Vagina (tissue), 2 donors: ENCODE measurements at regions not wholly inside any gene's neighbourhood (a gene's known extent, or its start where the extent isn't known, plus 50 kb on each side); places are given as distances from the start of the nearest gene placed in this dataset.

ENCODE experiments used
- DNase-seq, 2 donors: peaks; one replicate each; pipeline ENCODE4 v3.0.0-alpha.2; 2017; ENCODE audit errors: extremely low spot score in 2 of 2
- H3K27ac ChIP-seq: fragments of 200-600 bp; sonication (generic); one replicate; pipeline ENCODE4 v1.5.1; 2019
- H3K27me3 ChIP-seq: fragments of 200-600 bp; sonication (generic); one replicate; pipeline ENCODE4 v1.5.1; 2019
- H3K36me3 ChIP-seq, 2 donors: fragments of 200-600 bp; sonication (generic); one replicate each; pipeline ENCODE4 v1.5.1; 2017 to 2019
- H3K4me1 ChIP-seq: fragments of 200-600 bp; sonication (generic); one replicate; pipeline ENCODE4 v1.5.1; 2019
- H3K4me3 ChIP-seq, 2 donors: fragments of 200-600 bp; sonication (generic); 1 replicate in 1 of 2; 2 replicates in 1 of 2; pipeline ENCODE4 v1.5.1; 2016 to 2019
- H3K9me3 ChIP-seq: fragments of 200-600 bp; sonication (generic); one replicate; pipeline ENCODE4 v1.5.1; 2019
- CTCF ChIP-seq, 3 experiments: fragments of 450-650 bp in 2 of 3; fragments of 200-600 bp in 1 of 3; sonication (generic) in 1 of 3; IDR thresholded peaks; one replicate each; pipeline ENCODE4 v1.5.1; 2017 to 2019; ENCODE audit warnings: antibody characterized with exemption in 3 of 3, mild to moderate bottlenecking in 2 of 3, moderate library complexity in 2 of 3
- POLR2A ChIP-seq, 2 donors: fragments of 450-650 bp; IDR thresholded peaks; one replicate each; pipeline ENCODE4 v1.6.1; 2017; ENCODE audit warnings: antibody characterized with exemption in 2 of 2, mild to moderate bottlenecking in 2 of 2, moderate library complexity in 2 of 2
- POLR2AphosphoS5 ChIP-seq, 2 donors: sonication (generic); formaldehyde crosslinking; IDR thresholded peaks; one replicate each; pipeline ENCODE4 v1.9.0; 2017; ENCODE audit warnings: antibody characterized with exemption in 2 of 2, mild to moderate bottlenecking in 2 of 2, low read depth in 1 of 2; ENCODE audit not compliant: insufficient read depth in 1 of 2
- intact Hi-C: fragments of 100-400 bp; cut with DNase I; formaldehyde crosslinking; loops from one replicate; pipeline ENCODE4 v1.15.1; 2023

GRCh38 chr16:22674832-22675191 lies 139.2 kb upstream of the HS3ST2 start:
- Histone ChIP-seq H3K4me1 (no peaks in the 10 kb centered on the region), H3K9me3 (no peaks in the 10 kb centered on the region), H3K36me3 (no peaks in the 10 kb centered on the region), H3K4me3 (no peak overlapping the region), H3K27me3 (no peaks in the 10 kb centered on the region), H3K27ac (no peak overlapping the region)
- TF ChIP-seq POLR2A (IDR thresholded peaks at IDR 0.05) (no peak), CTCF (IDR thresholded peaks at IDR 0.05) (no peak), POLR2AphosphoS5 (IDR thresholded peaks at IDR 0.05; ENCODE audit: insufficient read depth in 1 of 2, low read depth in 1 of 2) (no peak)
- intact Hi-C loops, result loop anchor here (5.0 kb wide), 1 partner anchor 1118 kb away; no protein-coding TSS in a partner anchor
- DNase-seq, result peak in 1 of 2 donors; percentile 83

- Histone ChIP-seq H3K27ac (no peak overlapping the region), H3K36me3 (no peaks in the 10 kb centered on the region), H3K4me3 (no peak overlapping the region), H3K27me3 (no peaks in the 10 kb centered on the region), H3K9me3 (no peaks in the 10 kb centered on the region), H3K4me1 (no peaks in the 10 kb centered on the region)
- DNase-seq, result peak in 1 of 2 donors; percentile 81
- intact Hi-C loops, result loop anchor here (5.0 kb wide), 1 partner anchor 1119 kb away; no protein-coding TSS in a partner anchor
- no peak for TF ChIP-seq POLR2AphosphoS5 (IDR thresholded peaks at IDR 0.05; ENCODE audit: insufficient read depth in 1 of 2, low read depth in 1 of 2)
- no peak for TF ChIP-seq POLR2A (IDR thresholded peaks at IDR 0.05)
- no peak for TF ChIP-seq CTCF (IDR thresholded peaks at IDR 0.05)
These were observed 138.0 kb upstream of the HS3ST2 start for GRCh38 chr16:22675745-22676540.

GRCh38 chr16:22677024-22677830 lies 136.7 kb upstream of the HS3ST2 start:
- TF ChIP-seq POLR2AphosphoS5 (IDR thresholded peaks at IDR 0.05; ENCODE audit: insufficient read depth in 1 of 2, low read depth in 1 of 2) (no peak), CTCF (IDR thresholded peaks at IDR 0.05) (no peak), POLR2A (IDR thresholded peaks at IDR 0.05) (no peak)
- H3K27ac ChIP-seq, result no peak overlapping the region
- H3K27me3 ChIP-seq, result no peaks in the 10 kb centered on the region
- H3K36me3 ChIP-seq, result no peaks in the 10 kb centered on the region
- no peaks in the 10 kb centered on the region for H3K9me3 ChIP-seq
- DNase-seq, result peak; percentile 84 to 86
- intact Hi-C loops, result loop anchor here (5.0 kb wide), 1 partner anchor 1120 kb away; no protein-coding TSS in a partner anchor
- no peaks in the 10 kb centered on the region for H3K4me1 ChIP-seq
- H3K4me3 ChIP-seq, result no peak overlapping the region

- no peak overlapping the region for H3K27ac ChIP-seq
- H3K36me3 ChIP-seq, result no peaks in the 10 kb centered on the region
- DNase-seq, result no peak
- no peaks in the 10 kb centered on the region for H3K4me1 ChIP-seq
- intact Hi-C loops, result loop anchor here (5.0 kb wide), 1 partner anchor 1121 kb away; no protein-coding TSS in a partner anchor
- H3K27me3 ChIP-seq, result no peaks in the 10 kb centered on the region
- H3K4me3 ChIP-seq, result no peak overlapping the region
- H3K9me3 ChIP-seq, result no peaks in the 10 kb centered on the region
- TF ChIP-seq POLR2A (IDR thresholded peaks at IDR 0.05) (no peak), CTCF (IDR thresholded peaks at IDR 0.05) (no peak), POLR2AphosphoS5 (IDR thresholded peaks at IDR 0.05; ENCODE audit: insufficient read depth in 1 of 2, low read depth in 1 of 2) (no peak)
These were observed 135.7 kb upstream of the HS3ST2 start for GRCh38 chr16:22678311-22678710.
